Adipocyte (in vitro differentiated cells): ENCODE measurements at regions not wholly inside any gene's neighbourhood (a gene's known extent, or its start where the extent isn't known, plus 50 kb on each side); places are given as distances from the start of the nearest gene placed in this dataset.

Source experiments
- DNase-seq: peaks from one replicate; pipeline ENCODE4 v3.0.0-alpha.2; 2015; ENCODE audit warnings: low read depth
- H3K27me3 ChIP-seq: replicated peaks from 2 replicates; pipeline ENCODE4 v1.7.0; 2013; ENCODE audit warnings: mild to moderate bottlenecking, low read length, moderate library complexity; ENCODE audit not compliant: control insufficient read depth, insufficient read depth
- H3K36me3 ChIP-seq: 2 replicates; pipeline ENCODE4 v1.7.0; 2013; ENCODE audit warnings: low read length, mild to moderate bottlenecking, moderate library complexity; ENCODE audit not compliant: control insufficient read depth, insufficient read depth, severe bottlenecking
- H3K4me1 ChIP-seq: 2 replicates; pipeline ENCODE4 v1.7.0; 2013; ENCODE audit warnings: mild to moderate bottlenecking, low read length, moderate library complexity; ENCODE audit not compliant: control insufficient read depth, insufficient read depth
- H3K4me3 ChIP-seq: 2 replicates; pipeline ENCODE4 v1.7.0; 2013; ENCODE audit warnings: mild to moderate bottlenecking, low read length, moderate library complexity
- H3K9ac ChIP-seq: 2 replicates; pipeline ENCODE4 v1.7.0; 2013; ENCODE audit warnings: mild to moderate bottlenecking, low read length, moderate library complexity
- H3K9me3 ChIP-seq: 2 replicates; pipeline ENCODE4 v1.7.0; 2013; ENCODE audit warnings: mild to moderate bottlenecking, low read length, moderate library complexity; ENCODE audit not compliant: control insufficient read depth

DNA sequence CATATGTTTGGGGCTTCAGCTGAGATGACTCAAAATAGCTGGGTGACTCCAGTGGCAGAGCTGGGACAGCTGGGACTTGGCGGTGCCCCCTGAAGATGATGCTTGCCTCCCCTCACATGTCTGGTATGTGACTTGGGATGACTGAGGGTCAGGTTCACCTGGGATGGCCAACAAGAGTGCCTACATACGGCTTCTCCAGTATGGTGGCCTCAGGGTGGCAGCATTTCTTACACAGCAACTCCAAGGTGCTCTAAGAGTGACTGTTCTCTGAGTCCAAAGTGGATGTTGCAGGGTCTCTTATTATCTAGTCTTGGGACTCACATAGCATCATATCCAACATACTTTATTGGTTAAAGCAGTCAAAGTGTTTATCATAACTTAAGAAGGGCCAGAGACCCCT is 87.8 kb upstream of the CENPW start:
- no peak for DNase-seq
- H3K9ac ChIP-seq, result no peak overlapping the region
- no peaks in the 10 kb centered on the region for H3K36me3 ChIP-seq
- H3K4me3 ChIP-seq, result no peak overlapping the region
- no peaks in the 10 kb centered on the region for H3K4me1 ChIP-seq
- no peaks in the 10 kb centered on the region for H3K9me3 ChIP-seq
- H3K27me3 ChIP-seq, result no peaks in the 10 kb centered on the region

DNA sequence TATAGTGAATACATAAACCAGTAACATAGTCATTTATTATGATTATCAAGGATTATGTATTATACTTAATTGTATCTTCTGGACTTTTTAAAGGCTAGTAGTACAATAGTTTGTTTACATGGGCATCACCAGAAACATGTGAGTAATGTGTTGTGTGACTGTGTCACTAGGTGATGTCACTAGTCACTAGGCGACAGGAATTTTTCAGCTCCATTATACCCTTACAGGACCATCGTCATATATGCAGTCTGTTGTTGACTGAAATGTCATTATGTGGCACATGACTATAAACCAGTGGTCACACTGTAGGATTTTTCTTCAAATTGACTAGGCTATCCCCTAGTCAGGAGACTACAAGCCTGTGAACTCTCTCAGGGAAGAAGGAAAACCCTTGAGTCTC is 86.5 kb upstream of the CENPW start:
- H3K9me3 ChIP-seq, result peaks cover 4% of the 10 kb centered on the region
- DNase-seq, result no peak

DNA sequence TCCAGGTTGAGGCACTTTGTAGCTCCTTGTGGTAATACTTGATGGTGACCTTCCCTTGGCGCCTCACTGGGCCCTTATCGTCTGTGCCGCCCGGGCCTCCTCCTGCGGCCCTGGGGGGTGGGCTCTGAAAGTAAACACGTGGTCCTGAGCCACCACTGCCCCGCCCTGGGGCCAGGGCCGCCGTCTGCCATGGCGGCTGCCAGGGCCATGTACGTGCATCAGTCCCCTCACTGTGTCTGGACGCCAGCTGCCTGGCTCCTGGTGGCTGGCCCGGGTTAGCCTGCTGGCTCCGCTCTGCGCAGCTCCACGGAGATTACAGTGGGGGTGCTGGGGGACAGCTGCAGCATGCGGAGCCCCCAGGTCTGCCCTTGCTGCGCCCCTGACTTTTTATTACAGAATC is 81.8 kb upstream of the CENPW start:
- Histone ChIP-seq H3K9me3 (peaks cover 17% of the 10 kb centered on the region), H3K36me3 (no peaks in the 10 kb centered on the region), H3K9ac (no peak overlapping the region), H3K27me3 (no peaks in the 10 kb centered on the region), H3K4me1 (no peaks in the 10 kb centered on the region), H3K4me3 (no peak overlapping the region)
- no peak for DNase-seq

More for the DNA sequence above, 86.5 kb upstream of the CENPW start:
- Histone ChIP-seq H3K4me1 (no peaks in the 10 kb centered on the region), H3K9ac (no peak overlapping the region), H3K4me3 (no peak overlapping the region), H3K36me3 (no peaks in the 10 kb centered on the region), H3K27me3 (no peaks in the 10 kb centered on the region)

DNA sequence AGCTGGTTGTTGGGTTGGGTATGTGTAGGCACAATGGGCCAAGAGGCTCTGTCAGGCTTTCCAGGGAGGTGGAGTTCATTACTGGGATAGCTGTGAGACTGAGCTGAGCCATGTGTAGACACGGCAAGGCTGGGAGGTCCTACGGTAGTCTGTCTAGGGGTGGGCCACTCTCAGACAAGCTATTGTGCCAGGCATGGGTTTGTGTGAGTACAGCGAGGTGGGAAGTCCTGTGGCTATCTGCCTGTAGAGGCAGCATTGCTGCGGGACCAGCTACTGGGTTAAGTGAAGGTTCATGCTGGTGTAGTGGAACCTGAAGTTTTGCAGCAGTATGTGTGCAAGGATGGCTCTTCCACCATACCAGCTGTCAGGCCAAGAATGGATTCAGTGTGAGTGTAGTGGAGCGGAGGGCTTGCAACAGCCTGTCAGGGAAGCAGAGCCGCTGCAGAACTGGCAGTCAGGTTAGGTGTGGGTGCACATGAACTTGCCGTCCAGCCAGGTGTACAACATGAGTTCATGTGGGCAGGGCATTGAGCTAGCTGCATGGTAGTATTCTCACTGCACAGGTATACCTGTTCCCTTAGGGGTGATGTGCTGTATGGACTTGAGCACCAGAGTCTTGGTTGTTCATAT is 78.0 kb upstream of the CENPW start:
- Histone ChIP-seq H3K9me3 (peaks cover 17% of the 10 kb centered on the region), H3K36me3 (no peaks in the 10 kb centered on the region), H3K4me3 (no peak overlapping the region), H3K4me1 (peaks cover 7% of the 10 kb centered on the region), H3K27me3 (no peaks in the 10 kb centered on the region), H3K9ac (no peak overlapping the region)
- DNase-seq, result no peak

DNA sequence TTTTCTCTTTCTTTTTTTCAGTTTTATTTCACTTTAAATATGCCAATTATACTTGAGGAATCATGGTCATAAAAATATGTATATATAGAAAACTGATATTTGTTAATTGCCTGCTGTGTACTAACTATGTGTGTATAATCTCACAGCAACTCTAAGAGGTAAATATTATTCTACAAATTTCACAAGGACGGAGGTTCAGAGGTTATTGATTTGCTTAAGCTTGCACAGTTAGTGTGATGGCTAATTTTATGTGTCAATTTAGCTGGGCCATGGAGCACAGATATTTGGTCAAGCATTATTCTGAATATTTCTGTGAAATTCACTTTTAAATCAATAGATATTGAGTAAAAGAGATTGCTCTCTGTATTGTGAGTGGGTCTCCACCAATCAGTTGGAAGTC is 75.7 kb upstream of the CENPW start:
- Histone ChIP-seq H3K9me3 (peaks cover 13% of the 10 kb centered on the region), H3K36me3 (no peaks in the 10 kb centered on the region), H3K27me3 (no peaks in the 10 kb centered on the region), H3K9ac (no peak overlapping the region), H3K4me3 (no peak overlapping the region), H3K4me1 (peaks cover 10% of the 10 kb centered on the region)
- no peak for DNase-seq

DNA sequence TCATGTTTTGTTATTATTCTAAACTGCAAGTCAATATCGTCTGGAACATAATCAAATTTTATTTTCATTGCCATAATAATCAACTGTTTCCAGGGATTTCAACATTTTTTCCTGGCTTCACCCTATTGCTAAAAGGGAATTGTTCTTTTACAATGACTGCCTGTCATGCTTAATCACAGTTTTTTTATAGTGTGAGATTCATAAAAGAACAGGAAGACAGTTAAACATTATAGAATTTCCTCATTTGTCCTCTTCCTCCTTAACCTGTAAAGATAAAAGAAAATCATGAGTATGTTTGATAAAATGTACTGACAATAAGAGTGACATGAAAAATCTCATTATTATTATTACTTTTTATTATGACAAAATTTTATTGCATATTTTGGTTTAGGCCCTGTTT is 73.3 kb upstream of the CENPW start:
- H3K27me3 ChIP-seq, result no peaks in the 10 kb centered on the region
- no peak for DNase-seq
- H3K36me3 ChIP-seq, result no peaks in the 10 kb centered on the region
- H3K4me3 ChIP-seq, result no peak overlapping the region
- peaks cover 10% of the 10 kb centered on the region for H3K4me1 ChIP-seq
- no peaks in the 10 kb centered on the region for H3K9me3 ChIP-seq
- no peak overlapping the region for H3K9ac ChIP-seq

DNA sequence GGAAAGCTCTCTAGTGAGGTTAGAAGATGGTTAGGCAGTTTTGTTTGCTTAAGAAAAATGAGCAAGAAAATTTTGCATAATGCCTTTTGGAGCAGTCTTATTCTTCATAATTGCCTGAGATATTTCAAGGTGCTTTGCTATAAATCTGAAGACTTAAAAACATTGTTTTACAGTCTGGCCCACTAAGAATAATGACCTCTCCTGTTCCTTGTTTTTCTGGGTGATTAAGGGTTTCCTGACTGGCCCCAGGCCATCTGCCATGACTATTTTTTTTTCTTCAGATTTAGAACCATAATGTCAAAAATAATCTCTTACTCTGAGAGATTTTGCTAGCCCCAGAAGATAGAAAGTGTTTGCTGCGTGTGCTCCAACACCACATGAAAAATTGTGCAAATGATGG is 72.3 kb upstream of the CENPW start:
- no peaks in the 10 kb centered on the region for H3K9me3 ChIP-seq
- DNase-seq, result no peak
- no peaks in the 10 kb centered on the region for H3K27me3 ChIP-seq
- no peak overlapping the region for H3K4me3 ChIP-seq
- H3K4me1 ChIP-seq, result peaks cover 10% of the 10 kb centered on the region
- H3K36me3 ChIP-seq, result no peaks in the 10 kb centered on the region
- H3K9ac ChIP-seq, result no peak overlapping the region

DNA sequence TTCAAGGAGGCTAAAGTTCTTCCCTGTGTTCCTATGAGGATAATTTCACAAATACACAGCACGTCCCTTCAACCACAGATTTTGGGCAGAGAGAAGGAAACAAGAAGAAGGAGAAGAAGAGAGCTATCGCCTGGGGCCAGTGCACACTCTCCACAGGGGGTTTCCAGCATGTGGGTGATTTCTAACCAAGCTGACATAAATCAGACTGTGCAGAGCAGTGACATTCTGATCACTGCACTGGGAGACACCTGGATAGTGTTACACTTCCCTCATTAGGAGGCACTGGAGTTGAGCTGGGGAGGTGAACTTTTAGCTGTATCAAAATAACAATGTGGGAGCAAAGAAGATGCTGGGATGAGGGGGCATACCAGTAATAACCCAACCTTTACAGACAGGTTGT is 71.8 kb upstream of the CENPW start:
- Histone ChIP-seq H3K4me3 (no peak overlapping the region), H3K27me3 (no peaks in the 10 kb centered on the region), H3K4me1 (peaks cover 10% of the 10 kb centered on the region), H3K9ac (no peak overlapping the region), H3K36me3 (no peaks in the 10 kb centered on the region), H3K9me3 (no peaks in the 10 kb centered on the region)
- no peak for DNase-seq

DNA sequence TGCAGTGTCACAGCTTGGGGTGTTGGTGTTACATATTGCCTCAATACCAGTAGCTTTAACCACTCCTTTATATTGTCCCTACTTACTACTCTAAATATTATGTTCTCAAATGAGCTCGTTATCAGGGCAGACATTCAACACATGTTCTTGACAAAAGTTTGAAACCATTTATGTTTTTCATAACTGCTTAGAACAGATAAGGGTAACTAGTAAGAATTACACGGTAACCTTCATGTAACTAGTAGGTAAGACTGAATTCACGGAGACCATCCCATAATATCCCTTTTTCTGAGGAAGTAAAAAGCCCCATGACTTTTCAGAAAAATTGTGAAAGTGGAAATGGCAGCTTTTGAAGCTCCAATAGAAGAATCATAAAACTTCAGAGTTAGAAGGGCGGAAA is 59.6 kb upstream of the CENPW start:
- no peak overlapping the region for H3K4me3 ChIP-seq
- no peaks in the 10 kb centered on the region for H3K36me3 ChIP-seq
- no peak overlapping the region for H3K9ac ChIP-seq
- no peaks in the 10 kb centered on the region for H3K4me1 ChIP-seq
- DNase-seq, result no peak
- H3K27me3 ChIP-seq, result no peaks in the 10 kb centered on the region
- no peaks in the 10 kb centered on the region for H3K9me3 ChIP-seq

DNA sequence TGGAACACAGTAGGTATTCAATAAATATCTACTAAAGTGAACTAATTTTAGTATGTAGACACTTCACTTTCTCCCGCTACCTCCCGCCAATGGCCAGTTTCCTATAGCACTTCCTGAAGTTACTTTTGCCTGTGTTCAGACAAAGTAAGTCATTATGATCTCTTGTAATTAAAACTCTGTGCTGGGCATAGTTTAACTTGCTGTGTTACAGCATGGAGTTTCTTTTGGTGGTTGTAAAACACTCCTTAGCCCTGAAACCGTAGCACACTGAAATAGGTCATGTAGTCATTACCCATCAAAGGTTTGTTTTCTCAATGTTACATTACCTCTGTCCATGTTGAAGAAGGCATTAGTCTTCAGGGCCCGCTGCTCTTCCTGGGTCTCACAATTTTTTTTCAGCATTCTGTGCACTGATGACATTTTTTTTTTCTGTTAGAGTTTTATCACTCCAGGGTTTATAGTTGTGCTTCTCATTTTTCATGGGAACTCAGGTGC is 54.0 kb upstream of the CENPW start:
- Histone ChIP-seq H3K9me3 (no peaks in the 10 kb centered on the region), H3K36me3 (no peaks in the 10 kb centered on the region)

More for the DNA sequence above, 54.0 kb upstream of the CENPW start:
- H3K27me3 ChIP-seq, result no peaks in the 10 kb centered on the region
- no peak for DNase-seq
- no peak overlapping the region for H3K4me3 ChIP-seq
- no peak overlapping the region for H3K9ac ChIP-seq
- no peaks in the 10 kb centered on the region for H3K4me1 ChIP-seq
